ENCODE measurements at regions not wholly inside any gene's neighbourhood (a gene's known extent, or its start where the extent isn't known, plus 50 kb on each side); places are given as distances from the start of the nearest gene placed in this dataset.
"Not testable (repeated sequence)": the region's sequence is repeated elsewhere in the genome, so short reads cannot be mapped to it uniquely, and the experiment has no call there.

DNA sequence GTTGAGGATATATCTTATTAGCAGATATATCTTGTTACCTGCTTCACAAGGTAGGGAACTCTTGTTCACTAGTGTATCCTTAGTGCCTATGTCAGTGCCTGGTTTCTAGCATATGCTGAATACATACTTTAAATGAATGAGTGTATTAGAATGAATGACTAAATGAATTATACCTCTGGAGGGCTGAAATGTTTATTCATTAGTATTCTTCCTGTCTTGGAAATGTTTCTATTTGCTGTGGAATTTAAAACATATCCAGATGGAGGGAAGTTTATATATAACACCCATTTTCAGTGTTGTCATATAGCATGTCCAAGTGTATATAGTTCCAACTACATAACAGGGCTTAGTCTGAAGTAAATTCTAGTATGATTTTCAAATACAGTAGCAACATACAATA is 581.5 kb downstream of the TBL1XR1 start:
- DNase-seq, result no peak

DNA sequence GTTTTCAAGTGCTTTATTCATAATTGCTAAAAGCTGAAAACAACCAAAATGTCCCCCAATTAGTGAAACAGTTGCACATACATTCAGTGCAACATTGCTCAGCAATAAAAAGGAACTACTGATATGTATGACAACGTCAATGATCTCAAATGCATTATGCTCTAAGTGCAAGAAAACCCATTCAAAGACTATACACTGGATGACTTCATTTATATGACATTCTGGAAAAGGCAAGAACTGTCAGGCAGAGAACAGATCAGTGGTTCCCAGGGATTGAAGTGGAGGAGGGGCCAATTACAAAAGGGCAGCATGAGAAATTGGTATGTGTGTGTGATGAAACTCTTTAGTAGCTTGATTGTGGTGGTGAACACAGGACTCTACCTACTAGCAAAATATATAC is 585.6 kb downstream of the TBL1XR1 start:
- no peak for DNase-seq

DNA sequence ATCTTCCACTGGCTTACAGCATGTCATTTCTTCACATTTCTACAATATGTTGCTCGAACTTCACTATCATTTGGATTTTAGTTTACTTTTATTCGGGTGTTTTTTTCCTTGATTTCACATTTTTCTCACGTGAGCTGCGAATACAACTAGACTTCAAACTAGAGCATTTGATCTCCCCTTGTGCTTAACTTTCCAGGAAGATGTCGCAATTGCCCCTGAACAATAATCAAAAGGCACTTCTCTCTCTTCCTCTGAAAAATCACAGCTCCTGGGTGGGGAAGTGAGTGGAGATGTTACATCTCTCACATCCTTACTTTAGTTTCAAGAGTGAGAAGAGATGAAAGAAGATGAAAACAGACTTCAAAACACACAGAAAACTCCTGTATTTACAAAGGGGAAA is 587.9 kb downstream of the TBL1XR1 start:
- no peak for DNase-seq

DNA sequence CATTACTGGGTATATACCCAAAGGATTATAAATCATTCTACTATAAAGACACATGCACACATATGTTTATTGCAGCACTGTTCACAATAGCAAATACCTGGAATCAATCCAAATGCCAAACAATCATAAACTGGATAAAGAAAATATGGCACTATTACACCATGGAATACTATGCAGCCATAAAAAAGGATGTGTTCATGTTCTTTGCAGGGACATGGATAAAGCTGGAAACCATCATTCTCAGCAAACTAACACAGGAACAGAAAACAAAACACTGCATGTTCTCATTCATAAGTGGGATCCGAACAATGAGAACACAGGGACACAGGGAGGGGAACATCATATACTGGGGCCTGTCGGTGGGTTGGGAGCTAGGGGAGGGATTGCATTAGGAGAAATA is 591.7 kb downstream of the TBL1XR1 start:
- not testable (repeated sequence) for DNase-seq

DNA sequence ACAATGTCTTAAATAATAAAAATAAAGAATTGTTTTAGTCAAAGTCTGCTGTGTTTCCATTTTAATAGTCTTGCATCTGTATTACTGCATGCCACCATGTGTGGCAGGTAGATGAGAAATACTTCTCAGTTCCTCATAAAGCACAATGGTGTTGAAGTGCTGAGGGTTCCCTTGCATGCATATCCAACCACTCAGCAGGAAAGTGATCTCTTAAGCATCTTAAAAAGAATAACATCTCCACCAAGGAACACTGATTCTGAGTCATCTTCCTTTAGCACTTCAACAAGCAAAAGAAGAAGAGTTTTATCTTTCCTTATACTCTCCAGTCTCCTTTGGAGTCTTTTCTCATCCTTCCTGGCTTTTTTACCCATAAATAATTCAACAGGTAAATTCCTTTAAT is 602.0 kb downstream of the TBL1XR1 start:
- no peak for DNase-seq

DNA sequence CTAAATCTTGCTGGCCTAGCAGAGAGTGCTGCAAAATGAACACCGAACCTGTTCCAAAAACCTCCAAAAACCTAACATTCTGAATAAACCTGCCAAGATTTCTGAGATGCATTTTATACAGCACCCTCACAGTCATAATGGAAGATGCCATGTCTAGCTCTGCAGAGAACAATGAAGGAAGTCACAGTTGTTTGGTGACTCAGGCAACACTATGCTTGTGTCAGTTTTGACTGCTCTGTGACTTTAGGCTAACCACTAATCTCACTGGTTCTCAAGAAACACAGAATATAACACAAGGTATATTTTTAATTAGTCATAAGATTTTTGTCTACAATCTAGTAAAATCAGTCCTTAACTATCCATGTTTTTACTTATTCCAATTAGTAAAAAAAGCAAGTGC is 606.6 kb downstream of the TBL1XR1 start:
- no peak for DNase-seq

DNA sequence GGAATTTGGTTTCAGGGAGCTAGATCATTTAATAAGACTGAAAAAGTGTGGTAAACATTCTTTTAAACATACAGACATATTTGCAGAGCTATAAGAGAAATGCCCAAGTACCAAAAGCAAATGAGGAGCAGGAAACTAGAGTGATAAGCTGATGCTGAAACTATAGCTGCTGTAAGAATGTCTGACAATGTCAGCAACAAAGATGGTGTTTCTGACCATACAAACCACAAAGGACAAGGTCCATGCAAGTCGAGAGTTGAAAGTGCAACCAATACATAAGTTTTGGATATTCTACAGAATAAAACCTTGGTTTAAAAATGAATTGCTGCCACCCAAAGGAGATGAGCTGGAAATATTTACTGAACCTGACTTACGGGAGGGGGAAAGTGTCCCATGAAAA is 610.2 kb downstream of the TBL1XR1 start:
- DNase-seq, result no peak

DNA sequence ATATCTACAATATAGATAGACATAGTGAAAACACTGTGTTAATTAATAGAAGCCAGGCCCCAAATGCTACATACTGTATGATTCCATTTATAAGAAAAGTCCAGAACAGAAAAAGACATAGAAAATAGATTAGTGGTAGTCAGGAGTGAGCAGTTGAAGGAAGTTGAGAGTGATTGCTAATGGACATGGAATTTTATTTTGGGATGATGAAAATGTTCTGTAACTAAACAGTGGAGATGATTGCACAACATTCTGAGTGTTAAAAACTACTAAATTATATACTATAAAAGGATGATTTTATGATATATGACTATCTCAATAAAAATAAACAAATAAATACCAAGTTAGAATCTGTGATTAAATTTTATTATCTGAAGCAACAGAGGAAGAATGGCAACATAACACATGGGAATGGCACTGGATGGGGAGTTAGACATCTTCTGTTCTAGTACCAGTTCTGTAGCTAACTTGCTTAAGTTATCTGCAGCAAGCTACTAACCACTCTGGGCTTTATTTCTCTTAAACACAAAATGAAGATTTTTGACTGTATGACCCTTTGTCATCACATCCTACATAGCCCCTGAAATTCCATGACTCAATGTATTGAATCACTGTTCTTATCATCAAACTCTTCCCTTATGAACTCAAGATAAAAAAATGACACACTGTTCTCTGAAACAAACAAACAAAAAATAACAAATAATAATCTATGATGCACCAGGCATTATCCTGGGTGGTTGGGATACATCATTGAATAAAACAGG is 612.7 kb downstream of the TBL1XR1 start:
- DNase-seq, result no peak

DNA sequence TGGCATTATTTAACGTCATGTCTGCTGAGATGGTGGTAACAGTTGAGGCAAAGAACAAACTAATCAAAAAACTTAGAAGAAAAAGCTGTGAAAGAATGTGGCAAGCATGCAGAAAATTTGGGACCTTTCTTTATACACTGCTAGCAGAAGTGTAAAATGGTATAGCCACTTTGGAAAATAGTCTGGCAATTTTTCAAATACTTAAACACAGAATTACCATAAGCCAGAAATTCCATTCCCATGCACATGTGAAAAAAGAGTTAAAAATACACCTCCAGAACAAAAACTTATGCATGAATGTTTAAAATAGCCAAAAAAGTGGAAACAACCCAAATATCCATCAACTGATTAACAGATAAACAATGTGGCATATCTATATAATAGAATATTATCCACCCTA is 613.3 kb downstream of the TBL1XR1 start:
- DNase-seq, result no peak

DNA sequence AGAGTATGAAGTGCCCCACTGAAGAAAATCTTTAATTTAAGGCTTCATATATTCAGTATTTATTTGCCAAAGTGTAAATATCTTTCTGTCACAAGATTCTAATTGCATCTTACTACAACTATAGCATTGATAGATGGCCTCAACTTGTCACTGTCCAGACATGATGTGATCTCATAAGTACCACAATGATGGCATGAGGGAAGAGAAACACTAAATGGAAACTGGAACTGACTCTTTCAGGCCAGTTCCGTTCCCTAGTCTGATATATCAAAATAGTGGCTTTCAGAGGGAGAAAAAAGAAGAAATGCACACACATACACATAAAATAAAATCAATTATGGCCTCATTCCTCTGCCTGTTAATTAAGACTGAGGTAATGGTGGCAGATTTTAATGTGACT is 615.7 kb downstream of the TBL1XR1 start:
- DNase-seq, result no peak

DNA sequence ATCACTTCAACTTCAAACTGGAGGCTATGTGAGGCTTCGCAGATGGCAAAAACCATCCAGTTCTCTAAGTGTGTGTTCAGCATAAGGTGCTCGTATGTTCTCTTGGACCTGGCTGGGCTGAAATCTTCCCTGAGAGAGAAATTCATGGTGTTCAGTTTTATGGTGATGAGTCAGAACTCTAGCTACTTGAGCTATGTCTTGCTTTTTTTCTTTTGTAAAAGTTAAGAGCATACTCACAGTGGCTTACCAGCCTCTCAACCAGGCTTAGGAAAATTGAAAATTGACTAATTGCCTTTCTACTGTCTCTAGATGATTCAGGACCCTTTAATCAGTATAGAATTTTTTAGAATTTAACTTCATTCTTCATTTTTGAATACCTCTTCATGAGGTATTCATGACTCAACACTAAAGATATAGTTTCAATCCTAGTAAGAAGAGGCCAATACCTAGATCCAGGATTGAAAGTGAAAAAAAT is 617.5 kb downstream of the TBL1XR1 start:
- DNase-seq, result no peak

DNA sequence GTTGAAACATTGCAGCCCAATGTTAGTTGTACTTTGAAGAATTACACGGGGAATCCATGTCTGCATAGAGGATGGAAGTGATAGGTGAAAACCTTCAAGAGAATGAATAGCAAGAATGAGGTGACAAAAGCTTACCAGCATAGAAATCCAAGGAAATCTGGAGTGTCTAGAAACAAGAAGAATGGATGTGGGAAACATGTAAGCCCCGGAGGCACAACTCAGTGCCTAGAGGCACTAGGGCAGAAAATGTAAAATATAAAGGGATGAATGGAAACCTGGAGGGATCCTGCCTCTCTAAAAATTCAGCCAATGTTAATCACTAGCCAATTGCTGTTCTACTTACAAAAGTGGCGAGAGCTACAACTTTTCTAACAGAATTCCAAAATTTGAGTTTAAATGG is 619.0 kb downstream of the TBL1XR1 start:
- DNase-seq, result no peak

DNA sequence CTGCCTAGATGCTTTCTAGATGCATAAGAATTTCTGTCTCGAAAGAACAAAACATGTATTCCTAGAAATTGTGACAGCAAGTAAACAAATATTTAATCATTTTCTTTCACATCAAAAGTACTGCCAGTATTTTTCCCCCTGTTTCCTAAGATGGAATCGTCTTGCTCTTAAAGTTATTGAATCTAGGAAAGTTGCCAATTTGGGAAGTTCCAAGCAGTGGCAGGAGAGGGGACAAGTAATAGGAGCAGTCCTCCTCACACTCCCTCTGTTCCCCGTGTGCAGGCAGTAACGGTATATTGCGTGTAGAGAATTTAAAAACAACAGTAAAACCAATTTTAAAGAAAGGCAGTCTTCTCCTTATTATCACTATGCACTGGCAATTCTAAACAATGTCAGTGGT is 619.8 kb downstream of the TBL1XR1 start:
- no peak for DNase-seq

DNA sequence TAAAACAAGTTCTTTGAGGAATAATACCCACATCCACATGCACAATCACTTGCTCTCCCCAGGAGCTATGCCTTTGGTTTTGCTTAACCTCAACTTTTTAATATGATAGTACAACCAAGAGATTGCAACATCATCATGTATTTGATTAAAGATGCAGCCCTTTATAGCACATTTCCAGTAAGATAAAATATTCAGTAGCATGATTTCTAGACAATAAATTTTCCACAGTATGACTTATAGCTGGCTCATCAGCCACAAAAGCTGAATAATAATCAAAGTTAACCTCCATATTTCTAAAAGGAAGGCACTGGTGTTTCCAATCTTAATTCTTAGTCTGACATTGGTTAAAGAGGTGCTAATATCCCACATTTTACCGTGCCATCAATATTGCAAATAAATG is 622.5 kb downstream of the TBL1XR1 start:
- no peak for DNase-seq

DNA sequence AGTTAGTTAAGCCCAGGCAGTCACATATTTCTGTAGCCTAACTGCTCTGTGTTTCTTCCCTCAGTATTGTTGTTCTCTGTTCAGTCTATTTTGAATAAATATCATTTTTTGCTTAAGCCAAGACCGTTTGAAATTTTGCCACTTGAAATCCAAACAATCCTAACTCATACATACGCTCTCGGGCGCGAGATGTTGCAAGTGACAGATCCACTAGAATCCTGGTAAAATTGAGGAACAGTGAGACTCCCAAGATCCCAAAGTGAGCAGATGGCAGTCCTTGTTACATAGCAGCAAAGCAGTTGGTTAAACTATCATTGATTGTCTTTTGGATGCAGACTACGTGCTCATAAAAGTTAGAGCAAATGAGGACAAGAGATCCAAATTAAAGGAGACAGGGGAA is 625.4 kb downstream of the TBL1XR1 start:
- DNase-seq, result no peak

DNA sequence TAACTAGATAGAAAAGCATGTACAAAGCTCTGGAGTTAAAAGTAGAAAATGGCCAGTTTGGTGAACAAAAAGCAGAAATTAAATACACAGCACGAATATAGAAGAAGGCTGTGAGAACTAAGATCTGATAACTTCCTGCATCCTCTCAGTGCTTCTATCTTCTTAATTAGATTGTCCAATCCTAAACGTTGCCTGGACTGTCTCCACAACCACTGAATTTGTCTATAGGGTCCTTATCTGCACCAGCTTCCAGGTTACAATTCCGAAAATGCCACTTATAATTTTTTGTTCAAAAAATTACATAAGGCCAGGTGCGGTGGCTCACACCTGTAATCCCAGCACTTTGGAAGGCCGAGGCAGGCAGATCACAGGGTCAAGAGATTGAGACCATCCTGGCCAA is 626.3 kb downstream of the TBL1XR1 start:
- no peak for DNase-seq

DNA sequence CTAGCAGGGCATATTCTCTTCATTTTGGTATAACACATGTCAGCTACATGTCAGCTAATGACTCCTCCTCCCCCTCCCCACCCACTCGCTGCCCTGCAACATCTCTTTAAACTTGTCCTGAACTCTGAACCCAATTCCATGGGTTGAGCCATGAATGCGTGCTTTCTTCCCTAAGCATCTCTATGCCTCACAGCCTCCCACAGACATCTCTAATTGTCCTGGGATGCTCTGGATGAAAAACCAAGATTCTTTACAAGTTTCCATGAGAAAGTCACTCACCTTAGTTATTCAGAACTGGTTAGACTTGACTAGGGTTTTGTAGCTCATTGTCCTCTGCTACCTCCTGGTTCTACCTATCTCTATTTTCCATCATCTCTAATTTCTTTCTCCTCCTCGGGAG is 629.1 kb downstream of the TBL1XR1 start:
- no peak for DNase-seq

DNA sequence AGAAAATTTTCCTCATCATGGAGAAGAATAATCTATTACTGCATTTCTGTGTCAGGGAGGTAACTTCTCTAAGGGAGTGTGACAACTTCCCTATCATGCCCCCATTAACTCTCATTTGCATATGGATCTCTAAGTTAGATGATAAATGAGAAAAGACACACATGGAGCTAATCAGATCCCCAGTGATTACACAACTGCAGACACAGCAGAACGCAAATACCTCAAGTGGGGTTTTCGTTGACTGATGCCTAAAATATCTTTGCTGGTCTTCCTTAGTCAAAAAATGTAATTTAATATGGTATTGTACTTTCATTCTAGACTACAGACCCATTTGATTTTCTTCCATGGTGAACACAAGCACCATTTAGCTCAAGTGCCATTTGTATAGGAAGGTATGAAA is 630.5 kb downstream of the TBL1XR1 start:
- no peak for DNase-seq

DNA sequence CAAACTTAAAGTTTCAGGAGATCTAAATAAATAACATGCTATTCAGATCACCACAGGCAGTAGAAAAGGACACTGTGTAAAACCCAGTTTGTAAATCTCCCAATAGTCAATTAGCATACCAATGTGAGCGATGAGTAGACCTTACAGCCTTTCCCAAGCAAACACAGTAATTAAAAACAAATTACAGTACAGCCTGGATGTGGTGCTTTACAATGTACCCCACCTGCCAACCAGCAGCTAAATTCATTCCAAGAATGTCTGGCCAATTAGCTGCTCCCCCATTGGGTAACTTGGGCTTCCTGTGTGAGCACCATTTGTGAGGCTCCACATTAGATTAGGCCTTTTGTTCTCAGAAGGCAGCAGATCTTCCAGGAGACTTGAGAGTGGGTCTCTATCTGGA is 635.0 kb downstream of the TBL1XR1 start:
- peak; percentile 12 for DNase-seq

DNA sequence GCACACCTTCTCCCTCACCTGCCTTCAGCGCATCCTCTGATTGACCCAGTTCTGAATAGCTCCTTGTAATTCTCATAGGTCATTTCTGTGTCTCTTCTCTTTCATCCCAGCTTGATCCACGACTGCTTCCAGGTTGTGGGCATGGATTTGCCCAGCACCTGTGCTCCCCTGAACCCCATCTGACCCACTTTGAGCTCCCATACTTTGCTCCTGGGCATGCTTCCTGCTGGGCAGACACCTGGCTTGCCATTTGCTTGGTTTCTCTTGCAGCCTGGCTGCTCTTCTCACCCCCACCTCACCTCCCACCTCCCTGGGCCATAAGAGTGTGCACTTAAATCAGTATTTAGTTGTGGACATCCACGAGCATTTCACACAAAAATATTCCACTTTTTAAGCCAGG is 635.5 kb downstream of the TBL1XR1 start:
- DNase-seq, result no peak

DNA sequence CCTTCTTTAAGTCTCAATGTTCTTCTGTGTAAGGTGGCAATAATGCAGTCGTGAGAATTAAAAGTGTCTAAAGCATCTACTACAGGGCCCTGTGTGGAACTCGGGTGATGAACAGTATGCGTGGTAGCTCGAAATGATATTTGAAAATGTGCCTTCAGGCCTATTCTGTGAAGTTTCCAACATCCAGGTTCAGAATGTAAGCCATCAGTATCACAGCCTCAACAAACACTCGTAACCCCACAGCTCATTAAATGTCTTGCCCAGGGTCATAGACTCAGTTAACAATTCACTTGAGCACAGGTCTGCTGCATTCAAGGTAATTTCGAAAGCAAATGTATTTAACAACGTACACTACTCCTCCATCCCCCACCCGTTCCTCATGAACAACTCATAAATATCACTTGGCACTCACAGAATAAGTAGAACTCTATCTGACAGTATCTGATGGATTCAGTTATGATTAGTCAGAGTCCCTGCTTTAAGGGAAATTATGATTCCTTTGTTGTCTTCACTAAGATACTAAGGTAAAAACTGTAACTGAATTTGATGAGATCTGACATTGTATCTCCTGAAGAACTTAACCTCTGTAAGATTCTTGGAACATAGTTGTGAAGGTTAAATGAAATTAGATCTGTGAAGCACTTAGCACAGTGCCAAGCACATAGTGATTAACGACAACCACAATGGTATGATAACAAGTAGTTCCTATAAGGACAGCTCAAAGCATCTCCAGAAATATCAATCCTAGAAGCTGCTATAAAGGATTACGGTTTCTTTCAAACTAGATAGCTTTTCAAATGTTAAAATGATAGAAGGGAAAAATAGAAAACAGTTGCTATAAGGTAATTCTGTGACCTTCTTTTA is 642.3 kb downstream of the TBL1XR1 start:
- no peak for DNase-seq

DNA sequence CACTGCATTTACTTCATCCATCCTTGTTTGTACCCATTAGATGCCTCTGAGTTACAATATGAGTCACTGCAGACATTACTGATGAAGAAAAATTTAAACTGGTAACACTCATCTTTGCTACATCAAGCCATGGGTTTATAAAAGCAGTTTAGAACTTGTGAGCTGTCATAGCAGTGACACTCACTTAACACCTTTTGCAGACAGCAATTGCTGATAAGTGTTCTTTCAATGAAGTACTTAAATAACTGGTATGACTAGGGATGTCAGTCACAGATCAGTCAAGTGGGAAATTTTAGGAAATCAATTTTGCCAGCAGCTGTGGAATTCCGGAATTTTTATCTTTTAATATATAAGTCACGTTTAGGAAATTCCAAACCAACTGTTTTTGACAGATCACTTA is 643.0 kb downstream of the TBL1XR1 start:
- no peak for DNase-seq

DNA sequence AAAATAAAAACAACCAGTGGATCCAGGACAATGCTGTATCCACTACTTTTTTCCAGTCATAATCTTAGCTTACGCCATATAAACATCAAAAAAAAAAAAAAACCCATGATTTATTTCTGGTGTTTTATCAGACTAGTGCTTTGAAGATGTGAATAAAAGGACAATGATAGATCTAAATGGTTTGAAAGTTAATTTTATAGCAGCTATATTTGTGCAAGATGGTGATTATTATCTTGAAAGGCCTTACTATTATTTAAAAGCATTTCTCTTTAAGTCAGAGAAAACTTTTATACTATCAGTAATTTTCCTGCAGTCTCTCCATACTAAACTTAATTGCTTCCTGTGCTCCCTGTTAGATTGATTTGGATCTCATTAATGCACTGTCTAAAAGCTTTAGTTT is 670.3 kb downstream of the TBL1XR1 start:
- DNase-seq, result no peak

DNA sequence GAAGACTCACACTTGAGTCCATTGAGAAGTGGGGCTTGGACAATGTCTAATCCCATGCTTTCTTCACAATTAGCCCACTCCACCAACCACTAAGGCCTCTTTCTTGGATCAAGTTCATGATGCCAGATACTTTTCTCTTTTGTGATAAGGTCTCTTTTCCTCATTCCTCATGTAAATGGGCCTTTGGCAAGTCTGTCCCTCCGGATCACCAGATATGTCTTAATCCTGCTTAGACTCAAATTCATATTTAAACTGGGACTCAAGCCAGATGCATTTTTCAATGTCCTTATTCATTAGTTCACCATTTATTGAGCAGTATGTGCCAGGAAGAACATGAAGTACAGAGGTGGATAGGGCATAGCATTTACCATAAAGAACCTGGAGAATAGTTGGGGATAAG is 671.1 kb downstream of the TBL1XR1 start:
- peak; percentile 32 for DNase-seq

Measured in NCI-H446 treated with DMSO at 0.1 percent for 48 hours (cell line).